HS-27A (cell line): ENCODE measurements at regions not wholly inside any gene's neighbourhood (a gene's known extent, or its start where the extent isn't known, plus 50 kb on each side); places are given as distances from the start of the nearest gene placed in this dataset.

Experiments used
- DNase-seq: peaks from one replicate; pipeline ENCODE4 v3.0.0-alpha.2; 2012; ENCODE audit warnings: low read depth, missing footprints

GRCh38 chr3:27943106-27943505, 221.0 kb upstream of the EOMES start:
- DNase-seq = no peak

DNA sequence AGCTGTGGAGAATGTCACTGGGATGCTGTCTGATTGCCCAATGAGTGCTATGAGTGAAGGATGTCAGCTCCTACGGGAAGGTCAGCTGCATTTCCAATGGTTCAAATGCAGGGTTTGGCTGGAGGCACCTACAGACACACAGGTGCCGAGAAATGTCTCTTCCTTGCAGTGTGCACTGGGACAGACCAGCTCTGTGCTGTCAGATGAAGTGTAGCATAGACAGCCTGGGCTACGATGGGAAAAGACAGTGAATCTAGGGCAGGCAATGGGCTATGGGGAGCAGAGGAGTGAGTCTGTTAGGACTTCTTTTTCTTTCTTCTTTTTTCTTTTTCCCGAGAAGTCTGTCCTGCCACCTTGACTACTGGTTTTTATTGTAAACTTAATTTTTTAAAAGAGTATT, 223.1 kb upstream of the EOMES start:
- DNase-seq = no peak

GRCh38 chr3:27960133-27960532, 238.0 kb upstream of the EOMES start:
- DNase-seq = no peak

DNA sequence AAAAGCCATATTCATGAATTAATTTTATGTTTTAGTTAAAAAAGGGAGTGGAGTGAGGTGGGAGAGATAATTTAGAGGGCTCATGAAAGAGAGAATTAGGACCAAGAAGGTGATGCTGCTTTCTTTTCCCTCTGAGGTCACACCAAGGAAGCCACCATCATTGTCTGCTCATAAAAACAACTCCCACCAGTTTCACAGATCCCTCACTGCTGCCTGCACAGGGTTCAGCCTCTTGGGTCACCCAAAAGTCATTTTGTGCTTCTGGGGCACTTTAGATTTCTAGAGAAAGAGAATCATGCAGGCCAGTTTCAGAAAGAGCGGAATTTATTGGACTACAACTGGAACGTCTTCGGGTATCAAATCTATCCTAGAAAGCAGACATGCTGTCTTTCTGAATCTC, 241.4 kb upstream of the EOMES start:
- no peak for DNase-seq

GRCh38 chr3:27971600-27971999, 249.5 kb upstream of the EOMES start:
- DNase-seq = no peak

- no peak for DNase-seq
Observed at GRCh38 chr3:27976933-27977332, 254.8 kb upstream of the EOMES start.

- no peak for DNase-seq
Observed at GRCh38 chr3:27978440-27978839, 256.3 kb upstream of the EOMES start.

GRCh38 chr3:27985369-27986035, 255.9 kb upstream of the CMC1 start:
- DNase-seq = peak; percentile 7

GRCh38 chr3:27986234-27986879, 255.1 kb upstream of the CMC1 start:
- DNase-seq = no peak

GRCh38 chr3:27990324-27990723, 251.1 kb upstream of the CMC1 start:
- no peak for DNase-seq

DNA sequence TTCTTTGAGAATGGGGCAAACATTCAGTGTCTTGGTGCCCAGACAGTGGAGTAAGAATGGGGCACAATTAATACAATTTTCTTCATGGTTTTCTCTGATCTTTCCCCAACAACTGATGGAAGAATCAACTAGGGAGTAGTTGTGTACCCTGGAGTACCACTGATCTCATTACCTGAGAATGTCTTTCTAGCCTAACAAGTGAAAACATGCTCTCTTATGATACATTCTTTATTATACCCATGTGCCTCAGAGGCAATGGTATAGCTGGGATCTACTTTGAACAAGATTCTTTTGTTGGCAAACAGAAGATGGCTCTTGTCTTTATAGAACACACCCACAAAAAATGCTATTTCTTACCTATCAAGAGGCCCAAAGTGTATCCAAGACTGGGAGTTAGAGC, 250.6 kb upstream of the CMC1 start:
- no peak for DNase-seq

- DNase-seq = no peak
Observed at GRCh38 chr3:27993051-27993450, 248.4 kb upstream of the CMC1 start.

DNA sequence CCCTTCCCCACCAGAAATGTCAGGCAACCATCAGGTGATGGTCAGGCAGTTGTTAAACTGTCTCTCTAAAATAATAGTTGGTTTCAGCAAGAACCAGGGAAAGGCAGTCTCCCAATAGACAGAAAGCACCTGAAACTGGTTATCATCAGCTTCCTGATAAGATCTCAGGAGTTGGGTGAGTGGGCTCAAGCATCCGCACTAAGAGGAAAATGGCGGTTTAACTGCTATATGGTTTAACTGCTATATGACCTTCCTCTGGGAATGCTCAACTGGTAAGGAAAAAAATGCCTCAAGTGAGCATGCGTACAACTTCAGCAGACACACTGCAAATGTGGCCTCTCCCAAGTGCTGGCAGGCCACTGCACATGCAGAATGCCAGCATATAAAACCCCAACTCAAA, 240.8 kb upstream of the CMC1 start:
- no peak for DNase-seq

GRCh38 chr3:28008235-28008634, 233.2 kb upstream of the CMC1 start:
- no peak for DNase-seq

DNA sequence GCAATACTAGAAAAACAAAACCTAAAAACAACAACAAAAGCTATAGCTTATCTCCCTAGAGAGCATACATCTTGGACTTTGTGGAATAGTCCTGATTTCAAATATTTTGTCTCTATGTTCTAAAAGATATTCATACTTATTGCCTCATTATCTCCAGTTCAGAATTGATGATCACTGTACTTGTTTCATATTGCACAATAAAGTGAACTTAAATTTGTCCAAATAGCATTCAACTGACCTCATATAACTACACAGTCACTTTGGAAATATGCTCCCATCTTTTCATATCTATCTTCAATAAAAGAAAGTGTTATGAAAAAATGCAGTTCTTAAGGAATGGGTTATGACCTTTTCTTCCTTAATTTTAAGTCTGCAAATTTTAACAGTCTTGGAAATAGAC, 228.6 kb upstream of the CMC1 start:
- no peak for DNase-seq

DNA sequence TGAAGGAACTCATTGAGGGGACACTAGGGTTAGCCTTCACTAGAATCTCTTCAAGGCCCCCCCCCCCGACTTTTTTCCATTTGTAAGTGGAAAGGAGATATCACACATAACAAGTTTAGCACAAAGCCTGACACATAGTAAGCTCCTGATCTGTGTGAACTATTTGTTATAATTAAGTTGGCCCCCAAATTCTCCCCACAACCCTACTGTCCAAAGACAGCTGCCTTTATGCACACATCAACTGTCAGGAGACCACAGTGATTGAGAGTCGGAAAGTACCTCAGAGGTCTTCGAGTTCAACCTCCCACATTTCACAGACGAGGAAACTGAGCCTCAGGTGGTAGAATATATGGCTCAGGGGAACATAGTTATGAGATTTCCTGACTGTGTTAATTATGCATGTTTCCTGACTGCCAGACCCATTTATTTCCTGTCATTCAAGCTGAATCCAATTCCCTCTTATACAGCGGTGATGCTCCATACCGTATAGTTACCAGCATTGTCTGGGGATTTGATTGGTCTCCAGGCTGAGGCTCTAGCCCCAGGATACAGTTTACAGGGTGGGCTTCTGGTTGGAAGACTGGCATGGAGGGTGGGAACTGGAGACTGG, 227.4 kb upstream of the CMC1 start:
- no peak for DNase-seq

GRCh38 chr3:28018925-28019718, 222.3 kb upstream of the CMC1 start:
- DNase-seq = no peak

DNA sequence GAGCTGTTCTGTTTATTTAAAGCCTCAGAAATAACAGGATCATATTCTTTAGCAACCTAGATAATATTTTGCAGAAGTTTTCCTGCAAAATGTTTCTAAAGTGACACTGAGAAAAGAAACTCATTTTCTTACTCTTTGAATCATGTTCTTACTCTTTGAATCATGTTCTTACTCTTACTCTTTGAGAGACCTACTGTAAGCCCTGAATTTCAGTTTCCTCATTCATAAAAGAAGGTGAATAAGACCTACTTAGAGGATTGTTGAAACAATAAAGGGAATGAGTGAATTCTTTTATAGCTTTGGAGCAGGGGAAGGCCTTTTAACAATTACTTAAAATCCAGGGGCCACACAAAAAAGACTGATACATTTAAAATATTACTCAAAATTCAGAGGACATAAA, 221.7 kb upstream of the CMC1 start:
- DNase-seq = no peak

DNA sequence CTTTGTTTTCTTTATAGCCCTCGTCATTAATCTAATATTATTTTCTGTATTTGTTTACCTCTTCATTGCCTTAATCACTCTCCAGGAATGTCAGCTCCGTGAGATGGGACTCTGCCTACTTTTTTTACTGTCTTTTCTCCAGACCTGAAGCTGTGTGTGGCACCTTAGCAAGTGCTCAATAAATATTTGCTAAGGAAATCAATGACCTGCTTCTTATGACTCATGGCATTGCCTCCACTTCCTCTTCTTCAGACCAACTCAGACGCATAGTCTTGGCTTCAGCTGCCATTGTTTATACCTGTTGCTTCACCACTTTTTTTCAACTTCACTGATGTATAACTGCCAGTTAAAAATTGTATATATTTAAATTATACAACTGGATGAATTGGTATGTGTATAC, 218.5 kb upstream of the CMC1 start:
- no peak for DNase-seq

DNA sequence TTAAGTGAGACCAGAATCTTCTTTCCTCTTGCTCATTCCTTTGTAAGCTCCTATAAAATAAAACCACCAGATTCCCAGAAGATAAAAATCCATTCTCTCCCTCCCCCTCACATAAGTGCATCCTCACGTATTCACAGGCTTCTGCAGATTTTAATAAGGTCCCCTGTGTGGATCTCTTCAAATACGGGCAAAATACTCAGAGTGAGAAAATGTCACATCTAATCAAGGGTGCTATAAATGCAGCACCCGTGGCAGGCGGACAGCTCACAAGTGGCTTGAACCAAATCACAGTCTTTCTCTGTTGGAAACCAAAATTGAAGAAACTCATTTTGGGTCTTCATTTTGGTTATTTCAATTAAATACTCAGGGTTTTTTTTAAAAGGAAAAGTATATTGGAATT, 212.9 kb upstream of the CMC1 start:
- no peak for DNase-seq

DNA sequence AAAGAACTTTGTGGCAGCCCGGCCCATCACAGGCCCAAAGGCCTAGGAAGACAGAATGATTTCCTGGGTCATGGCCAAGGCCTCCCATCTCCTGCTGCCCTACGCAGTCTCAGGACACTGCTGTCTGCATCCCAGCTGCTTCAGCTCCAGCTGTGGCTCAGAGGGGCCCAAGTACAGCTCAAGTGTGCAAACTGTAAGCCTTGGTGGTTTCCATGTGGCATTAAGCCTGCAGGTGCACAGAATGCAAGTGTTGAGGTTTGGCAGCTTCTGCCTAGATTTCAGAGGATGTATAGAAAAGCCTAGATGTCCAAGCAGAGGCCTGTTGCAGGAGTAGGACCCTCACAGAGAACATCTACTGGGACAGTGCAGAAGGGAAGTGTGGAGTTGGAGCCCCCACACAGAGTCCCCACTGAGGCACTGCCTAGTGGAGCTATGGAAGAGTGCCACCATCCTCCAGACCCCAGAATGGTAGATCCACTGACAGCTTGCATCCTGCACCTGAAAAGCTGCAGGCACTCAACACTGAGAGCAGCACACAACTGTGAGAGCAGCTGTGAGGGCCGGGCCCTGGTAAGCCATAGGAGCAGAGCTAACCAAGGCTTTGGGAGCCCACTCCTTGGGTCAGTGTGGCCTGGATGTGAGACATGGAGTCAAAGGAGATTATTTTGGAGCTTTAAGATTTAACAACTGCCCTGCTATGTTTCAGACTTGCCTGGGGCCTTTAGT, 208.2 kb upstream of the CMC1 start:
- no peak for DNase-seq
